ENCODE measurements at regions not wholly inside any gene's neighbourhood (a gene's known extent, or its start where the extent isn't known, plus 50 kb on each side); places are given as distances from the start of the nearest gene placed in this dataset.

DNA sequence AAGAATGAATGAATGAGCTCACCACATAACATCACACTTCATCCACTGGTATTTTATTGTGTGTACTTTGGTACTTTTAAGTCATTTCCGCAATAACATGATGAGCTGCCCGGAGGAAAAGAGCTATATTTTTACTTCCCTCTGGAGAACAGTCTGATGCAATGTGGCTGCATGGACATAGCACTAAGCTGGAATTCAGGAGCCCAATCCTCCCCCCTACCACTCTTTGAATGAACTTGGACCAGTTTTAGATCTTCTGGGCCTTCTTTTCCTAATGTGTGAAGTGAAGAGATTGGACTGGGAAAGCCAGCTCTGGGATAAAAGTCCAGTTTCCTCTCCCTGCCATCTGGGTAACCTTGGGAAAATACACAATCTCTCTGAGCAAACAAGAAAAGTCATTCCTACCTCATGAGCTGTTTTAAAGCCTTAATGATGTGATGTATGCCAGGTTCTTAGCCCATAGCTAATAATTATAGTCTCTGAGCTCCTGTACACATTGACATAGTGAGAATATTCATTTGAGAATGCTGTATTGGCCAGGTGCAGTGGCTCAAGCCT is 79.3 kb downstream of the ABCC12 start:
- TF ChIP-seq CSDC2 (CRISPR knock-in tag; IDR thresholded peaks at IDR 0.05) (no peak), GLIS3 (CRISPR knock-in tag; IDR thresholded peaks at IDR 0.05) (no peak), ESRRG (CRISPR knock-in tag; IDR thresholded peaks at IDR 0.05) (no peak), TOX (CRISPR knock-in tag; IDR thresholded peaks at IDR 0.05; ENCODE audit: borderline replicate concordance) (no peak), POU6F1 (CRISPR knock-in tag; IDR thresholded peaks at IDR 0.05; ENCODE audit: borderline replicate concordance, low read depth) (no peak), ZC3H10 (CRISPR knock-in tag; IDR thresholded peaks at IDR 0.05) (no peak), OSR1 (CRISPR knock-in tag; IDR thresholded peaks at IDR 0.05) (no peak), ZNF8 (CRISPR knock-in tag; IDR thresholded peaks at IDR 0.05) (no peak), ZFP3 (CRISPR knock-in tag; IDR thresholded peaks at IDR 0.05) (no peak), CSRNP3 (CRISPR knock-in tag; IDR thresholded peaks at IDR 0.05) (no peak), ARNTL (CRISPR knock-in tag; IDR thresholded peaks at IDR 0.05; ENCODE audit: borderline replicate concordance, low read depth) (no peak), CREB5 (CRISPR knock-in tag; IDR thresholded peaks at IDR 0.05; ENCODE audit: low read depth) (no peak), RARB (CRISPR knock-in tag; IDR thresholded peaks at IDR 0.05) (no peak), ZFP30 (CRISPR knock-in tag; IDR thresholded peaks at IDR 0.05) (no peak), ZNF70 (CRISPR knock-in tag; IDR thresholded peaks at IDR 0.05) (no peak), ISL1 (CRISPR knock-in tag; IDR thresholded peaks at IDR 0.05) (no peak), PPARA (CRISPR knock-in tag; IDR thresholded peaks at IDR 0.05; ENCODE audit: borderline replicate concordance) (no peak), SNAI2 (CRISPR knock-in tag; IDR thresholded peaks at IDR 0.05) (no peak)
- TF ChIP-seq, protein P1, sequence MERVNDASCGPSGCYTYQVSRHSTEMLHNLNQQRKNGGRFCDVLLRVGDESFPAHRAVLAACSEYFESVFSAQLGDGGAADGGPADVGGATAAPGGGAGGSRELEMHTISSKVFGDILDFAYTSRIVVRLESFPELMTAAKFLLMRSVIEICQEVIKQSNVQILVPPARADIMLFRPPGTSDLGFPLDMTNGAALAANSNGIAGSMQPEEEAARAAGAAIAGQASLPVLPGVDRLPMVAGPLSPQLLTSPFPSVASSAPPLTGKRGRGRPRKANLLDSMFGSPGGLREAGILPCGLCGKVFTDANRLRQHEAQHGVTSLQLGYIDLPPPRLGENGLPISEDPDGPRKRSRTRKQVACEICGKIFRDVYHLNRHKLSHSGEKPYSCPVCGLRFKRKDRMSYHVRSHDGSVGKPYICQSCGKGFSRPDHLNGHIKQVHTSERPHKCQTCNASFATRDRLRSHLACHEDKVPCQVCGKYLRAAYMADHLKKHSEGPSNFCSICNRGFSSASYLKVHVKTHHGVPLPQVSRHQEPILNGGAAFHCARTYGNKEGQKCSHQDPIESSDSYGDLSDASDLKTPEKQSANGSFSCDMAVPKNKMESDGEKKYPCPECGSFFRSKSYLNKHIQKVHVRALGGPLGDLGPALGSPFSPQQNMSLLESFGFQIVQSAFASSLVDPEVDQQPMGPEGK (CRISPR knock-in tag; IDR thresholded peaks at IDR 0.05; ENCODE audit: borderline replicate concordance) = no peak

DNA sequence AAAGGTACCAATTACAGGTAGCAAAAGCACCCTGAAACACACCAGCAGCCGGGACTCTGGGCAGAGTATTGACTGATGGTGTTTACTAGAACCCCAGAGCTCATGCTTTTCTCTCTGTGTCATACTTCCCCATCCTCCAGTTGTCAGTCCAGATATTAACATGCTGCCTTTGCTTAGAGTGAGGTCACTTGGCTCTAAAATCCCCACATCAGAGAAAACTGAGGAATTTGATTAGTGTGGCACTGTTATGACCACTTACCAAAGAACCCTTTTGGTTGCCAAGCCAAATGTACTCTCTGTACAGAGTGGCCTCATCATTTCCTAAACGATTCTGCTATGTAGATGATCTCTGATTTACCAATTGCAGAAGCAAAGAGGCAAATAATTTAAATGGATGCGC is 80.4 kb downstream of the ABCC12 start:
- peak; percentile 59 for ATAC-seq
- TF ChIP-seq ZFP30 (CRISPR knock-in tag; IDR thresholded peaks at IDR 0.05) = no peak
- TF ChIP-seq GLIS3 (CRISPR knock-in tag; IDR thresholded peaks at IDR 0.05) = no peak

More for the DNA sequence above, 79.3 kb downstream of the ABCC12 start:
- no peak for ATAC-seq

- TF ChIP-seq RARB (CRISPR knock-in tag; IDR thresholded peaks at IDR 0.05) (no peak), ZNF70 (CRISPR knock-in tag; IDR thresholded peaks at IDR 0.05) (no peak), ARNTL (CRISPR knock-in tag; IDR thresholded peaks at IDR 0.05; ENCODE audit: borderline replicate concordance, low read depth) (no peak), ZNF565 (CRISPR knock-in tag; conservative IDR thresholded peaks at IDR 0.05; ENCODE audit: low read depth) (no peak), POU6F1 (CRISPR knock-in tag; IDR thresholded peaks at IDR 0.05; ENCODE audit: borderline replicate concordance, low read depth) (no peak), PPARA (CRISPR knock-in tag; IDR thresholded peaks at IDR 0.05; ENCODE audit: borderline replicate concordance) (no peak)
- TF ChIP-seq, protein P2, sequence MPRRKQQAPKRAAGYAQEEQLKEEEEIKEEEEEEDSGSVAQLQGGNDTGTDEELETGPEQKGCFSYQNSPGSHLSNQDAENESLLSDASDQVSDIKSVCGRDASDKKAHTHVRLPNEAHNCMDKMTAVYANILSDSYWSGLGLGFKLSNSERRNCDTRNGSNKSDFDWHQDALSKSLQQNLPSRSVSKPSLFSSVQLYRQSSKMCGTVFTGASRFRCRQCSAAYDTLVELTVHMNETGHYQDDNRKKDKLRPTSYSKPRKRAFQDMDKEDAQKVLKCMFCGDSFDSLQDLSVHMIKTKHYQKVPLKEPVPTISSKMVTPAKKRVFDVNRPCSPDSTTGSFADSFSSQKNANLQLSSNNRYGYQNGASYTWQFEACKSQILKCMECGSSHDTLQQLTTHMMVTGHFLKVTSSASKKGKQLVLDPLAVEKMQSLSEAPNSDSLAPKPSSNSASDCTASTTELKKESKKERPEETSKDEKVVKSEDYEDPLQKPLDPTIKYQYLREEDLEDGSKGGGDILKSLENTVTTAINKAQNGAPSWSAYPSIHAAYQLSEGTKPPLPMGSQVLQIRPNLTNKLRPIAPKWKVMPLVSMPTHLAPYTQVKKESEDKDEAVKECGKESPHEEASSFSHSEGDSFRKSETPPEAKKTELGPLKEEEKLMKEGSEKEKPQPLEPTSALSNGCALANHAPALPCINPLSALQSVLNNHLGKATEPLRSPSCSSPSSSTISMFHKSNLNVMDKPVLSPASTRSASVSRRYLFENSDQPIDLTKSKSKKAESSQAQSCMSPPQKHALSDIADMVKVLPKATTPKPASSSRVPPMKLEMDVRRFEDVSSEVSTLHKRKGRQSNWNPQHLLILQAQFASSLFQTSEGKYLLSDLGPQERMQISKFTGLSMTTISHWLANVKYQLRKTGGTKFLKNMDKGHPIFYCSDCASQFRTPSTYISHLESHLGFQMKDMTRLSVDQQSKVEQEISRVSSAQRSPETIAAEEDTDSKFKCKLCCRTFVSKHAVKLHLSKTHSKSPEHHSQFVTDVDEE (CRISPR knock-in tag; IDR thresholded peaks at IDR 0.05) = no peak
- TF ChIP-seq, protein P1 (CRISPR knock-in tag; IDR thresholded peaks at IDR 0.05; ENCODE audit: borderline replicate concordance) = no peak
- ATAC-seq = no peak
Measured at GRCh38 chr16:48067388-48067787, 88.4 kb downstream of the ABCC12 start.

Data from SK-N-SH treated with all-trans-retinoic acid at 6 μM for 48 hours (cell line).